NCI-H2196 (cell line): ENCODE measurements at regions not wholly inside any gene's neighbourhood (a gene's known extent, or its start where the extent isn't known, plus 50 kb on each side); places are given as distances from the start of the nearest gene placed in this dataset.

ENCODE experiments used
- DNase-seq: peaks from one replicate; lab custom pipeline; 2025; ENCODE audit not compliant: unreplicated experiment; lab: John Stamatoyannopoulos, UW

GRCh38 chr17:12522336-12522735 lies 143.4 kb upstream of the MYOCD start:
- DNase-seq, result no peak

GRCh38 chr17:12522743-12523183 lies 142.9 kb upstream of the MYOCD start:
- DNase-seq, result no peak

GRCh38 chr17:12523244-12523643 lies 142.4 kb upstream of the MYOCD start:
- no peak for DNase-seq

- DNase-seq, result no peak
These were observed 137.7 kb upstream of the MYOCD start for GRCh38 chr17:12528036-12528435.

GRCh38 chr17:12530161-12530560 lies 135.5 kb upstream of the MYOCD start:
- no peak for DNase-seq

- DNase-seq, result no peak
These were observed 129.7 kb upstream of the MYOCD start for GRCh38 chr17:12536021-12536420.

GRCh38 chr17:12536472-12536871 lies 129.2 kb upstream of the MYOCD start:
- no peak for DNase-seq

- no peak for DNase-seq
These were observed 128.3 kb upstream of the MYOCD start for GRCh38 chr17:12537436-12537835.

GRCh38 chr17:12538003-12538402 lies 127.7 kb upstream of the MYOCD start:
- no peak for DNase-seq

- no peak for DNase-seq
These were observed 119.7 kb upstream of the MYOCD start for GRCh38 chr17:12545877-12546513.

- DNase-seq, result no peak
These were observed 118.7 kb upstream of the MYOCD start for GRCh38 chr17:12546983-12547382.

- DNase-seq, result no peak
These were observed 117.9 kb upstream of the MYOCD start for GRCh38 chr17:12547831-12548230.

- no peak for DNase-seq
These were observed 117.1 kb upstream of the MYOCD start for GRCh38 chr17:12548558-12548957.

GRCh38 chr17:12549499-12550041 lies 116.1 kb upstream of the MYOCD start:
- no peak for DNase-seq

- no peak for DNase-seq
These were observed 112.1 kb upstream of the MYOCD start for GRCh38 chr17:12553625-12554024.

GRCh38 chr17:12554251-12554650 lies 111.4 kb upstream of the MYOCD start:
- no peak for DNase-seq

- DNase-seq, result no peak
These were observed 99.4 kb upstream of the MYOCD start for GRCh38 chr17:12566291-12566690.

- no peak for DNase-seq
These were observed 98.3 kb upstream of the MYOCD start for GRCh38 chr17:12567077-12568053.

GRCh38 chr17:12568358-12569251 lies 97.1 kb upstream of the MYOCD start:
- no peak for DNase-seq

GRCh38 chr17:12571606-12572005 lies 94.1 kb upstream of the MYOCD start:
- DNase-seq, result no peak

GRCh38 chr17:12574525-12574924 lies 91.2 kb upstream of the MYOCD start:
- no peak for DNase-seq
